ENCODE measurements at regions not wholly inside any gene's neighbourhood (a gene's known extent, or its start where the extent isn't known, plus 50 kb on each side); places are given as distances from the start of the nearest gene placed in this dataset.

DNA sequence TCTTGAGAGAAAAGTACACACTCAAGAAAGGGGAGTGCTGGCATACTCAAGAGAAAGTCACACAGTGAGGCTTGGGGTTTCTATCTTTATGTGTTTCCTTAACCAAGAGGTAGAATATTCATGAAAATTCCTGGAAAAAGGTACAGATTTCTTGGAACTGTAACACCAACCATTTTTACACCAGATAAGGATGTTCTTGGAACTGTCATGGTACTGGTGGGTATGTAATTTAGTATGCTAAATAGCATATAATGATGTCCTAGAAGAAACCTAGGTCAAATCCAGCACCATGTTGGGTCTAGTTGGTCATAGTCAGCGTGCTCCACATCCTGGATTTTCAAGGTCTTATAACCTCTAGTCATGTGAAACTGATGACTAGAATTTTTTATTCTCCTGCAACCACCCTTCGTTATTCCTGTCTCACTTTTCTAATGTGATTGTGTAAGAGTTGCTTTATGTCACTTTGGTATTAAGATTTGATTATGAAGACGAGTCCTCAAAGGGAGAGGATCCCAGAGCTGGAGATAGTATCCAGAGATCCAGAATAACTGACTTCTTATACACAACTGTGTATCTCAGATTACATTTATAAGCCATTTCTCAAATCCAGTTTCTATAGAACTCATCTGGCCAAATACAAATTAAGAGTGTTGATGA lies 510.1 kb downstream of the TMTC2 start:
- no peaks in the 10 kb centered on the region for H3K9me3 Mint-ChIP-seq (ENCODE audit: unreplicated experiment)
- H3K27me3 Mint-ChIP-seq (ENCODE audit: unreplicated experiment) = no peaks in the 10 kb centered on the region
- no peak overlapping the region for H3K27ac Mint-ChIP-seq (ENCODE audit: unreplicated experiment)

DNA sequence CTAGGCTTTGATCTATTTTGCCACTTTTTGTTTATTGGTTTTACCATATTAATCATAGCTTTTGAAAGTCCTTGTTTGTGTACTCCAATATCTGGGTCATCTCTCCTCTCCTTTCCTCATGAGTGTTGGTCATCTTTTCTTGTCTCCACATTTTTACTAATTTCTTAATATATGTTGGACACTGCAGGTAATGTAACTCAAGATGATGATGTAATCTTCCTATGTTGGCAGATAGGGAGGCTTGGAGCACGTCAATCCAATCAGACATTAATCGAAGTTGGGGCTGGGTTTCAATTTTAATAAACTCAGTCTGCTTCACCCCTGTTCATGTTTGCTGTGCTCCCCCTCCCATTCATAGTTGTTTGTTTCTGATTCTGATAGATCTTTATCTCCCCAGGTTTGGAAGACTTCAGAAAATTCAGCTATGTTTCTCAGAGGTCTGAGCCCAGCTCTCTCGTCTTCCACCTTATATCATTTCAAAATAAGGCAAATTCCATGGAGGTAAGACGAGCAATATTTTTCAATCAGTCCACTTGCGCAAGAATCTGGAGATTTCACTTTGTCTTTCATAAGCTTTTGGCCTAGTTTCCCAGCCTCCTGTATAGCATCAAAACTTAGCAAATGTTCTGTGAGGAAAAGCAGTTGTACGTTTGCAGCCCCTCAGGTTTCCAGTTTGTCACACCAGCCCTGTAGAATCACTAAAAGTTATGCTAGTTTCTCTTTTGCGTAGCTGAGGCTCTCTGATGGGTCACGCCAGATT lies 504.1 kb downstream of the TMTC2 start:
- no peaks in the 10 kb centered on the region for H3K36me3 Mint-ChIP-seq (ENCODE audit: unreplicated experiment)
- no peaks in the 10 kb centered on the region for H3K9me3 Mint-ChIP-seq (ENCODE audit: unreplicated experiment)
- DNase-seq = no peak
- no peaks in the 10 kb centered on the region for H3K4me1 Mint-ChIP-seq (ENCODE audit: low read depth, unreplicated experiment)
- TF ChIP-seq, protein P1, sequence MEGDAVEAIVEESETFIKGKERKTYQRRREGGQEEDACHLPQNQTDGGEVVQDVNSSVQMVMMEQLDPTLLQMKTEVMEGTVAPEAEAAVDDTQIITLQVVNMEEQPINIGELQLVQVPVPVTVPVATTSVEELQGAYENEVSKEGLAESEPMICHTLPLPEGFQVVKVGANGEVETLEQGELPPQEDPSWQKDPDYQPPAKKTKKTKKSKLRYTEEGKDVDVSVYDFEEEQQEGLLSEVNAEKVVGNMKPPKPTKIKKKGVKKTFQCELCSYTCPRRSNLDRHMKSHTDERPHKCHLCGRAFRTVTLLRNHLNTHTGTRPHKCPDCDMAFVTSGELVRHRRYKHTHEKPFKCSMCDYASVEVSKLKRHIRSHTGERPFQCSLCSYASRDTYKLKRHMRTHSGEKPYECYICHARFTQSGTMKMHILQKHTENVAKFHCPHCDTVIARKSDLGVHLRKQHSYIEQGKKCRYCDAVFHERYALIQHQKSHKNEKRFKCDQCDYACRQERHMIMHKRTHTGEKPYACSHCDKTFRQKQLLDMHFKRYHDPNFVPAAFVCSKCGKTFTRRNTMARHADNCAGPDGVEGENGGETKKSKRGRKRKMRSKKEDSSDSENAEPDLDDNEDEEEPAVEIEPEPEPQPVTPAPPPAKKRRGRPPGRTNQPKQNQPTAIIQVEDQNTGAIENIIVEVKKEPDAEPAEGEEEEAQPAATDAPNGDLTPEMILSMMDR (IDR thresholded peaks at IDR 0.05; ENCODE audit: partially characterized antibody, unreplicated experiment) = no peak
- no peaks in the 10 kb centered on the region for H3K27me3 Mint-ChIP-seq (ENCODE audit: unreplicated experiment)
- H3K27ac Mint-ChIP-seq (ENCODE audit: unreplicated experiment) = no peak overlapping the region
- no peak overlapping the region for H3K4me3 Mint-ChIP-seq (ENCODE audit: unreplicated experiment)

More for the DNA sequence above, 510.1 kb downstream of the TMTC2 start:
- no peaks in the 10 kb centered on the region for H3K36me3 Mint-ChIP-seq (ENCODE audit: unreplicated experiment)
- no peaks in the 10 kb centered on the region for H3K4me1 Mint-ChIP-seq (ENCODE audit: low read depth, unreplicated experiment)
- no peak overlapping the region for H3K4me3 Mint-ChIP-seq (ENCODE audit: unreplicated experiment)
- no peak for DNase-seq
- TF ChIP-seq, protein P1 (IDR thresholded peaks at IDR 0.05; ENCODE audit: partially characterized antibody, unreplicated experiment) = no peak

- H3K9me3 Mint-ChIP-seq (ENCODE audit: unreplicated experiment) = no peaks in the 10 kb centered on the region
- no peak overlapping the region for H3K27ac Mint-ChIP-seq (ENCODE audit: unreplicated experiment)
- no peaks in the 10 kb centered on the region for H3K27me3 Mint-ChIP-seq (ENCODE audit: unreplicated experiment)
- no peak for DNase-seq
- TF ChIP-seq, protein P1 (IDR thresholded peaks at IDR 0.05; ENCODE audit: partially characterized antibody, unreplicated experiment) = no peak
- no peaks in the 10 kb centered on the region for H3K4me1 Mint-ChIP-seq (ENCODE audit: low read depth, unreplicated experiment)
- H3K4me3 Mint-ChIP-seq (ENCODE audit: unreplicated experiment) = no peak overlapping the region
- H3K36me3 Mint-ChIP-seq (ENCODE audit: unreplicated experiment) = no peaks in the 10 kb centered on the region
Observed at GRCh38 chr12:83186419-83186818, 499.7 kb downstream of the TMTC2 start.

DNA sequence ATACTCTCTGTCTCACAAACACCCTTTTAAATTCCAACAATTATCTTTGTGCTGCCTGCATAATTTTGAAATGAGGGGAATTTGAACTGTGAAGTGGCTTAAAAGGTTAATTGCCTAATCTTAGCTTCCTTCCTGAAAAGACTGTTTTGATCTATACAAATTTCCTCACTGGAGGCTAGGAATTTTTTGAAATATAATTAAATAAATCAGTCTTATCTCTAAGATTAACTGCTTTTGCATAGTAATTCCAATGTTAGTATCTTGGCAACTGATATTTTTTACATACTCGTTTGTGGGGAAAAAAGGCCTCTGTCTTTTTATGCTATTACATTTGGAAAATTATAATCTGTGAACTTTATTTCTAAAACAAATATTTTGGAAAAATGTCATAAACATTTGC lies 498.5 kb downstream of the TMTC2 start:
- no peaks in the 10 kb centered on the region for H3K4me1 Mint-ChIP-seq (ENCODE audit: low read depth, unreplicated experiment)
- TF ChIP-seq, protein P1 (IDR thresholded peaks at IDR 0.05; ENCODE audit: partially characterized antibody, unreplicated experiment) = no peak
- no peak for DNase-seq
- H3K4me3 Mint-ChIP-seq (ENCODE audit: unreplicated experiment) = no peak overlapping the region
- no peak overlapping the region for H3K27ac Mint-ChIP-seq (ENCODE audit: unreplicated experiment)
- H3K9me3 Mint-ChIP-seq (ENCODE audit: unreplicated experiment) = no peaks in the 10 kb centered on the region
- no peaks in the 10 kb centered on the region for H3K36me3 Mint-ChIP-seq (ENCODE audit: unreplicated experiment)
- no peaks in the 10 kb centered on the region for H3K27me3 Mint-ChIP-seq (ENCODE audit: unreplicated experiment)

All from glutamatergic neuron (in vitro differentiated cells).